SIG-M5 treated with dmso at 0.1 percent for 504 hours (cell line): ENCODE measurements at regions not wholly inside any gene's neighbourhood (a gene's known extent, or its start where the extent isn't known, plus 50 kb on each side); places are given as distances from the start of the nearest gene placed in this dataset.
"Not testable (repeated sequence)": the region's sequence is repeated elsewhere in the genome, so short reads cannot be mapped to it uniquely, and the experiment has no call there.

Experiments
- DNase-seq: peaks from one replicate; lab custom pipeline; 2025; ENCODE audit not compliant: unreplicated experiment; lab: John Stamatoyannopoulos, UW

DNA sequence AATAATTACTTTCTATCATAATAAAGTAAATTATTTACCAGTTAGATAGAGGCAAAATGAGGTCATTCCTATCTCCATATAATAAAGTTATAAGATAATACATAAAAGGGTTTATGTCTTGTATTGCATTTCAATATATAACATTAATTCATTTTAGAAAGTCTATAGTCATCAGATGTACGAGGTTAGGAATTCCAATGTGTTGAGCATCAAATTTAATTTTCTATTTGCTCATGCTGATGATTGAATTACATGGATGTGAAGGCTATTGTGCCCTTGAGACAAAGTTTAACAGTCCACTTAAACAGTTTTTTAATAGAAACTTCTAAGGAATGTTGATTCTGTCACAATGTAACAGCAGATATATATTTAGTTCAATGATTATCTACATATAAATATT is 678.3 kb upstream of the LRRN3 start:
- DNase-seq: no peak

DNA sequence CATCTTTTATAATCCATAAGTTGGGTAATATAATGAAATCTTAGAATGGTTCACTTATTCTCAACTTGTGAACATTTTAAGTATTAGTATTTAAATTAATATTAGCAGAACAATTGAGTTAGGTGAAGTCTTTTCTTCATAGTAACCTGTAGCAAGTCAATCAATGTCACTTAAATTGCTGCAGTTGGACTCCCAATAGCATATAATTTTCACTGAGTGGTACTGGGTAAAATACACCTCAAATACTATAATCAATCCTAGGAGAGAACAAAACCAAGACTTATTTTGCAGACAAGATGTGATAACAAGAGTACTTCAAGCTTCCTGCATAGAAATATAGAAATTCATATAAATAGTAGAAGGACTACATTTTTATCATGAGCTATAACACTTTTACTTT is 677.9 kb upstream of the LRRN3 start:
- no peak for DNase-seq

DNA sequence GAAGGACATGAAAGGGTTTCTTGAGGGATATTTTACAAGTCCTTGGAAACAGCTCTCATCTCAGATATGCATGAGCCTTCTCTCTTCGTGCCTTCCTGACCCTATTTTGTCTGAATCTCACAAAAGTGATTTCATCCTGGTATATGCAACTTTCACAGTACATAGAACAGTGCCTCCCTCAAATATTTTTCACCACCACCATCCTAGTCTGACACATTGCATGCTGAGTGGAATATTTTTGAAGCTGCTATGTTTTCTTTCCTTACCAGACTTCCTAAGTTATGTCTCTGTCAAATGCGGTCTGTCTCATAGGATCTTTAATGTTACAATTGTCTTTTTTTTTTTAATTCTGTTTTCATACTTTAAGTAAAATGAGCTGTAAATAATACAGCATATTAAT is 673.3 kb upstream of the LRRN3 start:
- no peak for DNase-seq

DNA sequence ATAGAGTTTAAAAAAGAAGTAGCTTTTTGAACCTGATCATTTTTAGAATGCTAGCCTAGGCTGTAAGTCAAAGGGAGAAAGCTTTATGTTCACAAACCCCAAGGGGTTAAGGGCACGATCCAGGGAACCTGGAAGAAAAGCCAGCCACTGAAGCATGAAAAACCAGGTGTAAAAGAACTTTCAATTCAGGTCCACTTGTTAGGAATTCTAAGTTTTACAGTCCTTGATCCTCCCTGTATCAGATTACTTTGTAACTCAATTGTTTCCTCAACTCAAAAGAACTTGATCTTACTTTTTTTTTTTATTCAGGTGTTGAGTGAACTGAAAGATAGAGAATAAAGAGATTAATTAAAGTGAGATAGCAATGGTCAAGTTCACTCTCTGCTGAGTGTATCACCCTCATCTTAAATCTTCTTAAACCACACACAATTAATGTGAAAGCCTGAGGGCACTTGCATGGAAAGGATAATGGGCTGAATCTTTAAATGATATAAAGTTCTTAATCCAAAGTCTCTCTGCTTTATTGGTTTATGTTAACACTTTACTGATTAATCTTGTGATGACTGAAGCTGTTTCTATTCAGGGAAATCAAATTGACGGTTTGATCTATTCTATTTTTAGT is 672.2 kb upstream of the LRRN3 start:
- no peak for DNase-seq

DNA sequence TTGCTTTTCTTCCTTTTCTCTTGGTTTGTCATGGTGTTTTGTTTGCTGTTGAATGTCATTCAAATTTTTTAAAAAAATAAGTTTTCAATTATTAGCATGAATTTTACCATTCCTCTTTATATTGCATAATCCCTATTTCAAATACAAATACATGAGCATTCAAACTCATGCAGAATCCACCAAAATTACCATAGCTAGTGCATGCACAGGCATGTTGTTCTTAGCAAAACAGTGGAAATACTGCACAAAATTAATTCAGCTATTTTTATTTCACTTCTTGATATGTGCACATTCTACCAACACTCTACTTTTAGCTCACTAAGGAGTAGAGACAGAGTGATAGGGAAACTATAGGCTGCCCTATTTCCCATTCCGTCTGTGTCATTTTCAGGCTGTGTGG is 670.1 kb upstream of the LRRN3 start:
- no peak for DNase-seq

DNA sequence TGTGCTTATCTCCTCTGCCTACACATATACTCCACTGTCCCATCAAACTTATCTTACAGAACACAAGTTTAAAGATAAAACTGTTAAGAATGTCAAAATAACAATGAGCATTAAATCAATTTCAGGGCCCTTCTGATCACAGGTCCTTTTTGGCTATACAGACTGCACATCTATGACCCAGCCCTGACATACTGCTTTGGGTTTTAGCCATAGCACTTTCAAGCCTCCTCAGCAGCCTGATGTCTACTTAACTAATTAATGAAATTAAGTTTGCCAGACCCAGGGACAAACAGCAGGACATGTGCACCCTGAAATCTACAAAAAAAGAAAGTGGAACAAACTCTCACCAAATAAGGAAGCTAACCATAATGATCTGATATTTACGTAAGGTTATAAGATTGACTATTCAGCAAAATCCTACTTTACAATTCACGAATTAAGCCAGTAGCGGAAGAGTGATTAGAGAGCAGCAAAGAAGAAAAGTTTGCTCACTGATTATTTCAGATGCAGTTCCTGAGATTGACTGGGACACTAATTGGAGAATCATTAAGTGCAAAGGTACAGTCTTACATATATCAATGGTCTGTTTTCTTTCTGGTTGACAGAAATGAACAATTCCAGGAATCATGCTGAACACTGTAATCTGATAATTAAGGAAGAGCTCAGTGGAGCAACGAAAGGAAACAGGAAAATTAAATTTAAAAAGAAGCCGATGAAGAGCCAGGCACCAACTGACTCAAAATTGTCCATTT is 669.3 kb upstream of the LRRN3 start:
- DNase-seq: no peak

DNA sequence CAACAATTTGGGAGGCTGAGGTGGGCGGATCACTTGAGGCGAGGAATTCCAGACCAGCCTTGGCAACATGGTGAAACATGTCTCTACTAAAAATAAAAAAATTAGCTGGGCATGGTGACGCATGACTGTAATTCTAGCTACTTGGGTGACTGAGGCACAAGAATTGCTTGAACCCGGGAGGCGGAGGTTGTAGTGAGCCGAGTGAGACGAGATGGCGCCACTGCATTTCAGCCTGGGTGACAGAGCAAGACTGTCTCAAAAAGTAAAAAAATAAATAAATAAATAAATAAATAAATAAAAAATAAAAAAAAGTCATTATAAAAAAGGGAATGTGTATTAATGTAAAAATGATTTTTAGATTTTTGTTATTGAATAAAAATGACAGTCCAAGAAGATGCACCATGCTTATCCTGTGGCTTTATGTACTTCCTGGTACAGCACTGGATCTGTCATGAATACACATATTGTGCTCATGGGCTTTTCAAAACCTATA is 658.8 kb upstream of the LRRN3 start:
- no peak for DNase-seq

DNA sequence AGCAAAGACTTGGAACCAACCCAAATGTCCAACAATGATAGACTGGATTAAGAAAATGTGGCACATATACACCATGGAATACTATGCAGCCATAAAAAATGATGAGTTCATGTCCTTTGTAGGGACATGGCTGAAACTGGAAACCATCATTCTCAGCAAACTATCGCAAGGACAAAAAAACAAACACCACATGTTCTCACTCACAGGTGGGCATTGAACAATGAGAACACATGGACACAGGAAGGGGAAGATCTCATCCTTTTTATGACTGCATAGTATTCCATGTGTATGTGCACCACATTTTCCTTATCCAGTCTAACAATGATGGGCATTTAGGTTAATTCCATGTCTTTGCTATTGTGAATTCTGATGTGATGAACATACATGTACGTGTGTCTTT is 652.0 kb upstream of the LRRN3 start:
- not testable (repeated sequence) for DNase-seq

DNA sequence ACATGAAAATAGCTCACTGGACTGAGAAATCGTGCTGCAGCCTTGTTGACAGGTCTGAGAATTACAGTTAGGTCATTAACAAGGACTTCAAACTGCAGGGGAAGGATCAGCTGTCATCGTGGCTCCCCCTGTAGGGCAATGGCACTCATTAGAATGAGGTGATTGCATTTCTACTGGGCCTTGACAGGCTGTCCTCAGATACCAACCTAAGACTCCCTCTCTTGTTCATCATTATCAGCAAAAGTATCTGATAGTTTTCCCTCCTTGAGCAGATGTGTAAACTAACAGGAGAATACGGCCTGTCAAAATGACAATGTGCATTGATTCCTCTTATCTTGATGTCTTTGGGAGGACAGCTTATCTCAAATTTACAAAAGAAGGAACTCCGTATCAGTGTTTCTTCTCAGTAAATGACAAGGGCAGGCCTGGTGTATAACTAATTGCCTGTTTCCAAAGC is 648.5 kb upstream of the LRRN3 start:
- DNase-seq: peak; percentile 45

DNA sequence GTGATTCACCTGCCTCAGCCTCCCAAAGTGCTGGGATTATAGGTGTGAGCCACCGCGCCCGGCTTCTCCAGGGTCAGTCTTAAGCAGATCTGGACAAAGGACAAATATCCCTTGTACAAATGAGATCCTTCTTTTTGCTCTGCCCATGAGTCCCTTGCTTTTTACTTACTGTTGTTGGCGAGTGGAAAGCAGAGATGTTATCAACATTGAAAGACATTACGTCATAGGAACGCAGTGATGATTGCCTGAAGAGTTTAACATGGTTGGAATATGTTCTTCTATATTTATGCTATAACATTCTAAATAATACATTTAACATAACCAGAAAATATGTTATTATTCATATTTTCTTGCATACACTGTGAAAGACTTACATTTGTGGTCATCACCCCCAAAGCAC is 644.3 kb upstream of the LRRN3 start:
- DNase-seq: no peak

DNA sequence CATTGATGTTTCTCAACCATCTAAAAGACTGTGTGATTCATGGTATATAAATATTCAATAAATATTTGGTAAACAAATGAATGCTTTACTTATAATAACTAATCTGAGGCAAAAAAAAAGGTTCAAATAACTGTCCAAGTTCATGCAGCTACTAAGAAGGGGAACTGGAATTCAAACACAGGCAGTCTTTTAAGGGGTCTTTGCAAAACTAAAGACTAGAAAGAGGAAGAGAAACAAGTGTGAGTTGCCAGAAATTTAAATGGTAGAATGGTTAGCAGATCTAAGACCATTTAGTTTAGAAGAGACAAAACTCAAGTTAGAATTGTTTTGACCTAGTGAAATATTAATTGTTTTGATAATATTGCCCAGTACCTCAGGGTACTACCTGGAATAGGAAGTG is 642.0 kb upstream of the LRRN3 start:
- DNase-seq: peak; percentile 65

DNA sequence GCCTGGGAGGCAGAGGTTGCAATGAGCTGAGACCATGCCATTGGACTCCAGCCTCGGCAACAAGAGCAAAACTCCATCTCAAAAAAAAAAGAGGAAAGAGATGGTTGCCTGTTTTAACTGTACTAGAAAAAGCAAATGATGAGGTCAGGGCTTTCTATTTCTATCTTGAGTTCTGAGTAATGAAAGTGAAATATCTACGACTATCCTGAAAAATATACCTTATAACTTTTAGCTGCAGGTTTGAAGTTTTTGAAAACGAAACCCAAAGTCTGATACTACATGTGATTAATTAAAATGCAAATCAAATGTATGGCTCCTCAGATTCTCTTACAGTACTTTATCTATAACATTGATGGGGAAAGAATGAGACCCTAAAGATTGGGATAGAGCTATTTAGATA is 636.2 kb upstream of the LRRN3 start:
- DNase-seq: no peak

DNA sequence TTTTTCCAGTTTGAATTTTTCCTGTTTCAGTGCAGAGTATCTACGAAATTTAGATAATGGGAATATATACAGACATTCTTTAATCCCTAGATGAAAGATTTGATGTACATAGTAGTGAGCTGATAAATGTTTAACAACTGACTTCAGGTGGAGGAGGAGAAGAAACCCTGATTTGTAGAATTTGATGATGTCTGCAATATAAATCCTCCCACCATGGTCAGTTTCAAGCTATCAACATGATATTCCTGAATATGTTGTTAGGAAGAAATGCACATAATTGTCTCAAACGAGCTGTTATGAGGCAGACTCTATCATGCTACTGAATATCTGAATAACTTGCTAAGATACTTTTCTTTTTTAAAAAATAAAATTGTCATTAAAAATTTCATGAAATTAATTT is 629.3 kb upstream of the LRRN3 start:
- DNase-seq: no peak

DNA sequence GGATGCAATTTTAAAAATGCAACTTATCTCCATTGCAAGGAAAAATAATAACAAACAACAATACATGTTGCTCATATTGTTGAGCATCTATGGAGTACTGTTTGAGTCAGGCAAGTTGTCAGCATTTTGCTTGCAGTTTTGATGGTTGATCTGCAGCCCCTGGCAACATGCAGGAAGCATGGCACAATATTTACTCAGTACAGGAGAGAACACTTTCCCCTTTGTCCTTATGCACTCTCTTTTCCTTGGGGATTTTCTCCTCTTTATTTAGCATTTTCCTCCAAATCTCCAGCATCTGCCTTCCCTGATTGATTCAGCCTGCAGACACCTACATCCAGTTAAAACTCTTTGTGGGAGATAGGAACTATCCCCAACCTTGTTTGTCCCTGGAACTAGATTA is 620.5 kb upstream of the LRRN3 start:
- DNase-seq: no peak

DNA sequence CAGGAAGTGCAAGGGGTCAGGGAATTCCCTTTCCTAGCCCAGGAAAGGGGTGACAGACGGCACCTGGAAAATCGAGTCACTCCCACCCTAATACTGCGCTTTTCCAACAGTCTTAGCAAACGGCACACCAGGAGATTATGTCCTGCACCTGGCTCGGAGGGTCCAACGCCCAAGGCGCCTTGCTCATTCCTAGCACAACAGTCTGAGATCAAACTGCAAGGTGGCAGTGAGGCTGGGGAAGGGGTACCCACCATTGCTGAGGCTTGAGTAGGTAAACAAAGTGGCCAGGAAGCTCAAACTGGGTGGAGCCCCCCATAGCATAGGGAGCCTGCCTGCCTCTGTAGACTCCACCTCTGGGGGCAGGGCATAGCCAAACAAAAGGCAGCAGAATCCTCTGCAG is 618.5 kb upstream of the LRRN3 start:
- DNase-seq: not testable (repeated sequence)

DNA sequence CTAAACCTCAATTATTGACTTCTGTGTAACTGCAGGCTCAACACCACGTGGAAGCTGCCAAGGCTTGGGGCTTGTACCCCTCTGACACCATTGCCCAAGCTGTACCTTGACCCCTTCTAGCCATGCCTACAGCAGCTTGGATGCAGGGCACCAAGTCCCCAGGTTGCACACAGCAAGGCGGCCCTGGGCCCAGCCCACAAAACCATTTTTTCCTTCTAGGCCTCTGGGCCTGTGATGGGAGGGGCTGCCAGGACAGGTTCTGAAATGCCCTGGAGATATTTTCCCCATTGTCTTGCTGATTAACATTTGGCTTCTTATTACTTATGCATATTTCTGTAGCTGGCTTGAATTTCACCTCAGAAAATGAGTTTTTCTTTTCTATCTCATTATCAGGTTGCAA is 610.0 kb upstream of the LRRN3 start:
- no peak for DNase-seq

DNA sequence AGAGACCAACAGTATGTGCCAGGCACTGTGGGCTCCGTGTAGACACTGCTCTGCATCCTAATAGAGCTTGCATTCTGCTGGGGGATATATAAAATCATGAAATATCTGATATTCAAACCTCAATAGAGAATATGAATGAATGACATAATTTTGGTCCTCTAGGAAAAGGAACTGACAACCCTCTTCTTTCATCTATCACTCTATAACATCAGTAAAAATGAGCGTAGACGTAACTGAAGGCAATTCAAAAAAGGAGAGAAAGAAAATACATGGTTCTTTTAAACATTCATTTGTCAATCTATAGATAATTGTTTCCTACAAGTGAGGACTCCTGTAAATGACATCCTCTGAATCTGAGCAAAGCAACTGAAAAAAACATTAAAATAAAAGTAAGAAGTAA is 607.4 kb upstream of the LRRN3 start:
- no peak for DNase-seq

DNA sequence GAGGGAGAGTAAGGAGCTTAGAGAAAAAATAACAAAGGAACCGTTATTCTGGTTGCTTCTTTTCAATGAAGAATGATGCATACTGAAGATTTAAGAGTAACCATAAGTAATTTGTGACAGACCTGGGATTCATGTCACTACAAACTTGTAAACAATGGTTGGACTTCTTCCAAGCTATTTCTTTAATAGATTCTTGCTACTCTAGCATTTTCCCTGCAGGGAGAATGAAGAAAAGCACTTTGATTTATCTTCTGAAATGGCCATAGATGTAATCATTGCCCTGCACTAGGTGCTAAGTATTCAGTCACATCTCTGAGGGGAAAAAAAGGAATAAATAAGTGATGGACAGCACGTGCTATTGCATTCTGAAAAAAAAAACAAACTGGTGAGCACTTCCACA is 606.6 kb upstream of the LRRN3 start:
- no peak for DNase-seq

DNA sequence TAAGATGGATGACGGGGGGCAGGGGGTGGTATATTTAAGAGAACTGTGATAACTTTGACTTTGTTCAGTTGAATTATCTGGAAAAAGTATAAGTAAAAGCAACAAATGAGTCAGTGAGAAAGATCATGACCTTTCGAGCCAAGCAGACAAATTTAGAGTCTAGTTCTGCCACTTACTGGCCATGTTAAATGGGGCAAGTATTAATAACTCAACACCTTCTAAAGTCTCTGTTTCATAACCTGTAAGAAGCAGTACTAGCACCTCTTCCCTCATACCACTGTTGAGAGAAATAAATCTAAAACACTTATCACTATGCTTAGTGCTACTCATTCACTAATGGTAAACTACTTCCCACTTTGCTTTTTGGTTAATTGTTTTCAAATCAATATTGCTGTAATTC is 604.4 kb upstream of the LRRN3 start:
- DNase-seq: no peak

DNA sequence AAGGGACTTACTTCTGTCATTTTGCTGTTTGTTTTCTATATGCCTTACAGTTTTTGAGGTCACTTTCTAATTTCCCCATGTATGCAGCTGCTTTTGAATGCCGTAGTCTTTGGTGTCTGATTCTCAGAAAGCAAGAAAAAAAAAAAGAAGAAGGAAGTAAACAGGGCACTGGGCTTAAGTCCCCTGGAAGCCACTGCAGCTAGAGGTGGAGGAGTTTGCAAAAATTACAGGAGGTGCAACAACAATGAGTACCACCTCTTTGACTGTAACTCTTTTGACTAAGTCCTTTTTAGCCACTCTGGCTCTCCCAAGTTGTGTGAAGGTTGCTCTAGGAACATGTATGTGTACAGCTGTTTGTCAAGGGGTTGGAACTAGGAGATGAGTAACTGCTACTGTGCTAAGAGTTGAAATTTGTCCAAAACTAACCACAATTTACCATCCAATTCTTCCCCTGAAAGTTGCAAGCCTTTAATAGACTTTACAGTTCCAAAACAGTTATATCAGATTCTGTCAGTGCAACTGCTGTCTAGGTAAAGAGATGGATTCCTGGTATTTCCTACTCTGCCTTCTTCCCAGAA is 588.0 kb upstream of the LRRN3 start:
- DNase-seq: no peak

DNA sequence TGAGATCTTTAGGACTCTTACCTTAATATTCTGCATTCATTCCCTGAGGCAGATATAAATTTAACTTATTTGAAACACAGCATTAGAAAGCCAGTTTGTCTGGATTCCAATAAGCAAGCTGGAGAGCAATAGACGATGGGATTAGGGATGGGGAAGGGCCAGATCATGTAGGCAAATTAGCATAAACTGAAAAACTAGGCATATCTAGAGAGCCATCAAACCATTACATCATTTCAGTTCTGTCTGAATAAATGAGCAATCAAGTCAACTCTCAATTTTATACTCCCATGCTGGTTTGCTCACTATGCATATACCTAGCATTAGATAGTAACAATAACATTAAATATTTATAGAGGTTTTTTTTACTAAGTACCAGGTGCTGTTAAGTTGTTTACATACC is 583.6 kb upstream of the LRRN3 start:
- no peak for DNase-seq

DNA sequence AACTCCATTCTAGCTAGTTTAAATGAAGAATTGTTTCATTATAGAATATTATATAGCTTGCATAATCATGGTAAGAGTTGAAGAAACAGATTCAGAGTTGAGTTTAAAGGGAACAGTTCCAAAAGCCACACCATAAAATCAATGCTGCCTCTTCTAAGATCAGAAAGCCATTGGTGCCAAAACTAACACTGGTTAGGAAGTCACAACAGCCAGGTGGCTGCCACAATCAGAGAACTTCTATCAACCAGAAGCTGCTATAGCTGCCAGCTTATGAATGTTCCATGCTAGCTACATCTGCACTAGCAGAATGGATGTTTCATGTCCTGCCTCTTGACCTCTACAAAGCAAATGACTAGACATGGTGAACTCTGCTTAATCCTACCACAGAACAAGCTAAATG is 583.1 kb upstream of the LRRN3 start:
- no peak for DNase-seq
